GM04503 (cell line): ENCODE measurements at regions not wholly inside any gene's neighbourhood (a gene's known extent, or its start where the extent isn't known, plus 50 kb on each side); places are given as distances from the start of the nearest gene placed in this dataset.
"Not testable (repeated sequence)": the region's sequence is repeated elsewhere in the genome, so short reads cannot be mapped to it uniquely, and the experiment has no call there.

Source experiments
- DNase-seq: peaks from one replicate; pipeline ENCODE4 v3.0.0-alpha.2; 2012; ENCODE audit warnings: low read depth

DNA sequence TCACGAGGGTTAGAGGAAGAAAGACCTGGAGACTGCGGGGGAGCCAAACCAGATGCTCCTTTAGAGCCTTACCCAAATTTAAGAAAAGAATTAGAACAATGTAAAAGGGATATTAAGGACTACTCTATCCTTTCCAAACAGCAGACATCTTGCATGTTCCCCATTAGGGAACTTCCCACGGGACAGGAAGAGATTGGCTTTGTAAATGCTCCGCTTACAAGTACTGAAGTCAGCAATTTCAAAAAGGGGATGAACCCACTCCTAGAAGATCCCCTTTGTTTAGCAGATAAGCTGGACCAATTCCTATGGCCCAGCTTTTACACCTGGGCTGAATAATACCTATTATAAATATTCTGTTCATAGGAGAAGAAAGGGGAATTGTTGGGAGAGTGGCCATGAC lies 74.2 kb downstream of the APOBEC1 start:
- DNase-seq = no peak

DNA sequence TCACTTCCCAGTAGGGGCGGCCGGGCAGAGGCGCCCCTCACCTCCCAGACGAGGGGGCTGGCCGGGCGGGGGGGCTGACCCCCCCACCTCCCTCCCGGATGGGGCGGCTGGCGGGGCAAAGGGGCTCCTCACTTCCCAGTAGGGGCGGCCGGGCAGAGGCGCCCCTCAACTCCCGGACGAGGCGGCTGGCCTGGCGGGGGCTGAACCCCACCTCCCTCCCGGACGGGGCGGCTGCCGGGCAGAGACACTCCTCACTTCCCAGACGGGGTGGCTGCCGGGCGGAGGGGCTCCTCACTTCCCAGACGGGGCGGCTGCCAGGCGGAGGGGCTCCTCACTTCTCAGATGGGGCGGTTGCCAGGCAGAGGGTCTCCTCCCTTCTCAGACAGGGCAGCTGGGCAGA lies 75.6 kb downstream of the APOBEC1 start:
- DNase-seq = not testable (repeated sequence)

GRCh38 chr12:7588742-7589329 lies 76.9 kb downstream of the APOBEC1 start:
- not testable (repeated sequence) for DNase-seq

- not testable (repeated sequence) for DNase-seq
Observed at GRCh38 chr12:7584137-7584536, 80.6 kb upstream of the CD163 start.

- DNase-seq = no peak
Observed at GRCh38 chr12:7583471-7583870, 79.9 kb upstream of the CD163 start.

GRCh38 chr12:7582796-7583195 lies 79.2 kb upstream of the CD163 start:
- no peak for DNase-seq

GRCh38 chr12:7581625-7582024 lies 78.0 kb upstream of the CD163 start:
- no peak for DNase-seq

DNA sequence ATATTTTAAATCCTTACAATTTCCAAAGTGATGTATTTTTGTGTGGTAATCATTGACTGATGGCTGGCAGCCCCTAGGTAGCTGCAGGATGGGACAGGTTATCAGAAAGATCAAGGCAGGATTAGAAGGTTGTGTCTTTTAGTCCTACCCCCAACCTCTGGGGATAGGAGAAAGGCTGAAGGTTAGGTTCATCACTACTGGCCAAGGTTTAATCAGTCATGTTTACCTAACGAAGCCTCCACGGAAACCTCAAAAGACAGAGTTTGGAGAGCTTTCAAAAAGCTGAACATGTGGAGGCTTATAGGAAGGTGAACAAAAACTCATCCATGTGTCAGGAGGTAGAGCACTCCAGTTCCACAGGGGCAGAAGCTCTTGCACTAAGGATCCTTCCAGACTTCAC lies 77.5 kb upstream of the CD163 start:
- no peak for DNase-seq

DNA sequence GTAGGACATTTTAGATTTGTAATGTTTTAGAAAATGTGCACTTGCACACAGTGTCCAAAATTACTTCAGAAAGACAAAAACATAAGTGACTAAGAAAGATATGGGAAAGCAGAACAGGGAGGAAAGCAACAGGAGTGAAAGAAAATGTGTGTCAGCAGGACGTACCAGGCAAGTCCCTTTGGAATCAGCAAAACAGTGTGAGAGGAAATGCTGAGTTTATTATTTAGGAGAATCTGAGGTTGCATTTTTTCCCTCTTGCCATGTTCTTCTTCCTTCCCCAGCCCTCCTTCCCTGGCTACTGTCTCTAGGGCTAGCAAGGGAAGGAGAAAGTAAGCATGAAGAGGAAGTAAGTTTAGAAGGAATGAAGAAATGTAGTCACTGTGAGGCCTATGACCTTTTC lies 67.7 kb upstream of the CD163 start:
- DNase-seq = no peak

- DNase-seq = no peak
Observed at GRCh38 chr12:7557227-7557626, 53.6 kb upstream of the CD163 start.

GRCh38 chr12:7555752-7556151 lies 52.2 kb upstream of the CD163 start:
- peak; percentile 45 for DNase-seq

DNA sequence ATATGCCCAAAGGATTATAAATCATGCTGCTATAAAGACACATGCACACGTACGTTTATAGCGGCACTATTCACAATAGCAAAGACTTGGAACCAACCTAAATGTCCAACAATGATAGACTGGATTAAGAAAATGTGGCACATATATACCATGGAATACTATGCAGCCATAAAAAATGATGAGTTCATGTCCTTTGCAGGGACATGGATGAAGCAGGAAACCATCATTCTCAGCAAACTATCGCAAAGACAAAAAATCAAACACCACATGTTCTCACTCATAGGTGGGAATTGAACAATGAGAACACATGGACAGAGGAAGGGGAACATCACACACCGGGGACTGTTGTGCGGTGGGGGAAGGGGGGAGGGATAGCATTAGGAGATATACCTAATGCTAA lies 51.3 kb upstream of the CD163 start:
- DNase-seq = not testable (repeated sequence)
